Endothelial cell of umbilical vein (primary cell): ENCODE measurements at regions not wholly inside any gene's neighbourhood (a gene's known extent, or its start where the extent isn't known, plus 50 kb on each side); places are given as distances from the start of the nearest gene placed in this dataset.

Experiments
- BruUV-seq: library from RNA; stranded (reverse); fragments of 400-500 nt; replicated peaks from 2 replicates; lab custom pipeline; 2021; lab: Mats Ljungman, UMichigan
- CTCF ChIA-PET: fragments of 300-600, 350-600 bp; sonication (Branson Sonifier 250); formaldehyde crosslinking; loops from one replicate; lab custom pipeline; 2021; ENCODE audit warnings: antibody characterized with exemption, inconsistent platforms; lab: Charles Lee
- POLR2A ChIA-PET: fragments of 300-600, 350-600 bp; sonication (Branson Sonifier 250); formaldehyde crosslinking; loops from one replicate; lab custom pipeline; 2021; ENCODE audit warnings: antibody characterized with exemption, inconsistent platforms; lab: Charles Lee
- DNase-seq: peaks from one replicate; pipeline ENCODE4 v3.0.0-alpha.2; 2011; ENCODE audit warnings: low read depth, low spot score
- FAIRE-seq: peaks from 2 replicates; lab custom pipeline; 2011; peaks lifted over from hg19 to GRCh38; lab: Jason Lieb, UNC
- H2AFZ ChIP-seq: 2 replicates; pipeline ENCODE4 v1.6.0; 2012; ENCODE audit warnings: low read depth, low read length, control low read depth, inconsistent platforms
- H3K27ac ChIP-seq: 2 replicates; pipeline ENCODE4 v1.5.1; 2011; ENCODE audit warnings: low read depth, mild to moderate bottlenecking, control low read depth, low read length, moderate library complexity; ENCODE audit not compliant: insufficient read depth
- H3K27me3 ChIP-seq, 2 experiments: 2 replicates each; pipeline versions ENCODE4 v1.6.0 to v1.6.1; 2011; ENCODE audit warnings: low read length in 2 of 2, mixed read lengths in 1 of 2; ENCODE audit not compliant: control insufficient read depth in 2 of 2, insufficient read depth in 2 of 2
- H3K36me3 ChIP-seq, 2 experiments: 2 replicates in 1 of 2; 3 replicates in 1 of 2; pipeline ENCODE4 v1.5.1; 2011; ENCODE audit warnings: low read length in 2 of 2, mild to moderate bottlenecking in 1 of 2, moderate library complexity in 1 of 2; ENCODE audit not compliant: control insufficient read depth in 2 of 2, insufficient read depth in 2 of 2; ENCODE audit errors: extremely low read depth in 1 of 2
- H3K4me1 ChIP-seq: 3 replicates; pipeline ENCODE4 v1.5.1; 2011; ENCODE audit warnings: mild to moderate bottlenecking, low read length; ENCODE audit not compliant: control insufficient read depth, insufficient read depth; ENCODE audit errors: extremely low read depth
- H3K4me2 ChIP-seq: 2 replicates; pipeline ENCODE4 v1.6.1; 2011; ENCODE audit warnings: low read length, control low read depth, mixed read lengths; ENCODE audit not compliant: insufficient read depth
- H3K4me3 ChIP-seq, 3 experiments: fragments of 200-600 bp in 1 of 3; sonication (generic), shearing (Covaris generic) in 1 of 3; replicated peaks in 1 of 3; 2 replicates each; pipeline ENCODE4 v1.5.1; 2011 to 2016; ENCODE audit warnings: control low read depth in 3 of 3, low read length in 3 of 3, mild to moderate bottlenecking in 2 of 3, inconsistent platforms in 1 of 3, low read depth in 1 of 3, moderate library complexity in 1 of 3; ENCODE audit not compliant: insufficient read depth in 1 of 3
- H3K79me2 ChIP-seq: 2 replicates; pipeline ENCODE4 v1.6.0; 2012; ENCODE audit warnings: low read length, inconsistent platforms; ENCODE audit not compliant: control insufficient read depth, insufficient read depth
- H3K9ac ChIP-seq: replicated peaks from 2 replicates; pipeline ENCODE3; 2011; ENCODE audit warnings: low read length, control low read depth; ENCODE audit not compliant: insufficient read depth; ENCODE audit errors: extremely low read depth
- H3K9me1 ChIP-seq: replicated peaks from 3 replicates; pipeline ENCODE4 v1.6.0; 2011; ENCODE audit warnings: mild to moderate bottlenecking, low read length; ENCODE audit not compliant: control insufficient read depth, insufficient read depth; ENCODE audit errors: extremely low read depth
- H3K9me3 ChIP-seq: replicated peaks from 2 replicates; pipeline ENCODE4 v1.5.1; 2012; ENCODE audit warnings: low read length, inconsistent platforms; ENCODE audit not compliant: control insufficient read depth, insufficient read depth
- H4K20me1 ChIP-seq: replicated peaks from 2 replicates; pipeline ENCODE3; 2011; ENCODE audit warnings: mild to moderate bottlenecking, low read length; ENCODE audit not compliant: control insufficient read depth, insufficient read depth; ENCODE audit errors: extremely low read depth
- CTCF ChIP-seq, 2 donors: IDR thresholded peaks; 1 replicate in 1 of 2; 2 replicates in 1 of 2; pipeline ENCODE4 v1.5.1; 2011; ENCODE audit warnings: low read length in 2 of 2, mild to moderate bottlenecking in 2 of 2, moderate library complexity in 2 of 2, control low read depth in 1 of 2, inconsistent platforms in 1 of 2, low read depth in 1 of 2; ENCODE audit not compliant: insufficient read depth in 1 of 2; ENCODE audit errors: extremely low read depth in 1 of 2
- EZH2 ChIP-seq: IDR thresholded peaks from 2 replicates; pipeline ENCODE4 v1.6.1; 2012; ENCODE audit warnings: borderline replicate concordance, low read depth, mild to moderate bottlenecking, moderate library complexity, low read length, inconsistent platforms; ENCODE audit not compliant: severe bottlenecking
- FOS ChIP-seq: IDR thresholded peaks from 2 replicates; pipeline ENCODE4 v1.6.1; 2011; ENCODE audit warnings: mild to moderate bottlenecking, low read length, moderate library complexity, borderline replicate concordance; ENCODE audit not compliant: insufficient read depth
- GATA2 ChIP-seq: IDR thresholded peaks from 2 replicates; pipeline ENCODE4 v1.7.0; 2011; ENCODE audit warnings: low read depth, mild to moderate bottlenecking, moderate library complexity, mixed read lengths, low read length; ENCODE audit not compliant: insufficient read length, insufficient read depth
- JUN ChIP-seq: IDR thresholded peaks from 2 replicates; pipeline ENCODE4 v1.6.1; 2011; ENCODE audit warnings: borderline replicate concordance, low read depth; ENCODE audit not compliant: insufficient read length, insufficient read depth
- MAX ChIP-seq: IDR thresholded peaks from 2 replicates; pipeline ENCODE4 v1.6.1; 2011; ENCODE audit not compliant: insufficient read depth, insufficient read length
- MYC ChIP-seq: IDR thresholded peaks from one replicate; pipeline ENCODE4 v1.6.1; 2011; ENCODE audit warnings: mild to moderate bottlenecking, low read depth, low read length
- POLR2A ChIP-seq: IDR thresholded peaks from 2 replicates; pipeline ENCODE4 v1.6.1; 2012; ENCODE audit warnings: low read depth, mild to moderate bottlenecking, control low read depth, low read length
- POLR2AphosphoS5 ChIP-seq: IDR thresholded peaks from 2 replicates; pipeline ENCODE4 v1.6.1; 2012; ENCODE audit warnings: low read depth, mild to moderate bottlenecking, control low read depth, low read length, moderate library complexity; ENCODE audit not compliant: insufficient read depth
- dilution Hi-C: fragments of 300-500 bp; cut with MboI; formaldehyde crosslinking; loops from one replicate; pipeline ENCODE4 v1.15.0; 2019; ENCODE audit warnings: low sequenced_read_pairs; ENCODE audit not compliant: extremely low pct_ligation_motif_present
- intact Hi-C: fragments of 100-400 bp; cut with micrococcal nuclease; formaldehyde crosslinking; loops from one replicate; pipeline ENCODE4 v1.10.0; 2022

GRCh38 chr7:3206771-3207191, 94.3 kb upstream of the SDK1 start:
- ChIA-PET CTCF (no interaction called here), POLR2A (no interaction called here)
- dilution Hi-C loops: no loop called here
- Histone ChIP-seq H3K27me3 (no peaks in the 10 kb centered on the region), H3K79me2 (no peaks in the 10 kb centered on the region), H3K9ac (no peak overlapping the region), H3K36me3 (no peaks in the 10 kb centered on the region), H3K4me3 (no peak overlapping the region), H3K4me2 (no peak overlapping the region), H3K9me1 (no peaks in the 10 kb centered on the region), H3K9me3 (no peaks in the 10 kb centered on the region), H3K4me1 (no peaks in the 10 kb centered on the region), H4K20me1 (no peaks in the 10 kb centered on the region), H3K27ac (no peak overlapping the region), H2AFZ (no peak overlapping the region)
- DNase-seq: no peak
- no TSS peak for BruUV-seq
- FAIRE-seq: no peak
- TF ChIP-seq MAX (no peak), MYC (no peak), JUN (no peak)
- intact Hi-C loops: no loop called here

GRCh38 chr7:3207387-3207902, 93.6 kb upstream of the SDK1 start:
- no peak for TF ChIP-seq FOS
- no peak for TF ChIP-seq EZH2
- TF ChIP-seq CTCF (IDR thresholded peaks at IDR 0.05; ENCODE audit: extremely low read depth in 1 of 2, insufficient read depth in 1 of 2, low read depth in 1 of 2, low read length in 2 of 2): no peak
- TF ChIP-seq MAX: no peak
- TF ChIP-seq MYC: no peak
- no peak for TF ChIP-seq GATA2
- TF ChIP-seq JUN: no peak
- no peak for TF ChIP-seq POLR2A
- no peak for TF ChIP-seq POLR2AphosphoS5
- intact Hi-C loops (no loop called here), dilution Hi-C loops (no loop called here)
- DNase-seq (no peak), FAIRE-seq (no peak)
- H3K27ac ChIP-seq: no peak overlapping the region
- CTCF ChIA-PET: no interaction called here
- no peak overlapping the region for H3K4me2 ChIP-seq
- H3K4me1 ChIP-seq: no peaks in the 10 kb centered on the region
- no peaks in the 10 kb centered on the region for H3K9me1 ChIP-seq
- no peaks in the 10 kb centered on the region for H4K20me1 ChIP-seq
- H3K27me3 ChIP-seq: no peaks in the 10 kb centered on the region
- H3K9ac ChIP-seq: no peak overlapping the region
- no peaks in the 10 kb centered on the region for H3K9me3 ChIP-seq
- BruUV-seq: no TSS peak
- POLR2A ChIA-PET: no interaction called here
- no peak overlapping the region for H2AFZ ChIP-seq
- no peaks in the 10 kb centered on the region for H3K36me3 ChIP-seq
- H3K79me2 ChIP-seq: no peaks in the 10 kb centered on the region
- H3K4me3 ChIP-seq: no peak overlapping the region
